Lower lobe of right lung (tissue), 2 donors: ENCODE measurements at regions not wholly inside any gene's neighbourhood (a gene's known extent, or its start where the extent isn't known, plus 50 kb on each side); places are given as distances from the start of the nearest gene placed in this dataset.

ENCODE experiments used
- ATAC-seq, 2 donors: fragments of 200-7000 bp; cut with Tn5 transposase; one replicate each; pipeline ENCODE4 v1.9.1; 2020 to 2022; ENCODE audit warnings: mild to moderate bottlenecking in 2 of 2, moderate library complexity in 2 of 2
- DNase-seq: peaks from one replicate; pipeline ENCODE4 v3.0.0-alpha.2; 2020
- H3K27ac ChIP-seq: fragments of 200-600 bp; one replicate; pipeline ENCODE4 v1.8.0; 2022
- H3K27me3 ChIP-seq: fragments of 200-600 bp; one replicate; pipeline ENCODE4 v1.8.0; 2022; ENCODE audit warnings: low read depth
- H3K36me3 ChIP-seq: fragments of 200-600 bp; one replicate; pipeline ENCODE4 v1.8.0; 2022; ENCODE audit warnings: mild to moderate bottlenecking
- H3K4me1 ChIP-seq: fragments of 200-600 bp; one replicate; pipeline ENCODE4 v1.8.0; 2022
- H3K4me3 ChIP-seq: fragments of 200-600 bp; one replicate; pipeline ENCODE4 v1.8.0; 2022; ENCODE audit warnings: mild to moderate bottlenecking
- H3K9me3 ChIP-seq: fragments of 200-600 bp; one replicate; pipeline ENCODE4 v1.8.0; 2022
- intact Hi-C: fragments of 100-400 bp; cut with DNase I; formaldehyde crosslinking; loops from one replicate; pipeline ENCODE4 v1.11.0; 2022
- TF ChIP-seq, protein P1 (sequence below): fragments of 200-600 bp; IDR thresholded peaks from one replicate; pipeline ENCODE4 v1.8.0; 2022; ENCODE audit warnings: antibody characterized with exemption, mild to moderate bottlenecking
- donor health status: DM: no; HTN: yes; CAD: no; lungs with severe emphysema.

DNA sequence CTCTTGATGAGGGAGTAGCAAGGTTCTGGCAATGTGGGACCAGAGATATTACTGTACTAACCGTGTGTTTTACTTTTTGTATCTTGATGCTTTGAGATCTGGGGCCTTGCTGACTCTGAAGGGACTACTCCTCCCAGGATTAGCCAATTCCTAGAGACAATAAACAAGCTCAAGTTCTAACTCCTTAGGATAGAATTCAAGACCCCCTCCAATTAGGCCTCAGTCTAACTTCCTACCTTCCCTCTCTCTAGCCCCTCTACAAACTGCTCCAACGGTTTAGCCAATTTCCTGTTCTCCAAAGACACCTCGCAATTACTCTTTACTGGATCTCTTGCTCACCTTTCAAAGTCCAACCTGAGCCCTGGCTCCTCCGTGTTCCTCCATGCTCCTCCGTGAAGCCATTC, 158.7 kb upstream of the JARID2 start:
- Histone ChIP-seq H3K9me3 (no peaks in the 10 kb centered on the region), H3K27me3 (no peaks in the 10 kb centered on the region), H3K36me3 (no peaks in the 10 kb centered on the region), H3K4me1 (no peaks in the 10 kb centered on the region), H3K27ac (no peak overlapping the region), H3K4me3 (no peak overlapping the region)
- DNase-seq (no peak), ATAC-seq (no peak)
- TF ChIP-seq, protein P1, sequence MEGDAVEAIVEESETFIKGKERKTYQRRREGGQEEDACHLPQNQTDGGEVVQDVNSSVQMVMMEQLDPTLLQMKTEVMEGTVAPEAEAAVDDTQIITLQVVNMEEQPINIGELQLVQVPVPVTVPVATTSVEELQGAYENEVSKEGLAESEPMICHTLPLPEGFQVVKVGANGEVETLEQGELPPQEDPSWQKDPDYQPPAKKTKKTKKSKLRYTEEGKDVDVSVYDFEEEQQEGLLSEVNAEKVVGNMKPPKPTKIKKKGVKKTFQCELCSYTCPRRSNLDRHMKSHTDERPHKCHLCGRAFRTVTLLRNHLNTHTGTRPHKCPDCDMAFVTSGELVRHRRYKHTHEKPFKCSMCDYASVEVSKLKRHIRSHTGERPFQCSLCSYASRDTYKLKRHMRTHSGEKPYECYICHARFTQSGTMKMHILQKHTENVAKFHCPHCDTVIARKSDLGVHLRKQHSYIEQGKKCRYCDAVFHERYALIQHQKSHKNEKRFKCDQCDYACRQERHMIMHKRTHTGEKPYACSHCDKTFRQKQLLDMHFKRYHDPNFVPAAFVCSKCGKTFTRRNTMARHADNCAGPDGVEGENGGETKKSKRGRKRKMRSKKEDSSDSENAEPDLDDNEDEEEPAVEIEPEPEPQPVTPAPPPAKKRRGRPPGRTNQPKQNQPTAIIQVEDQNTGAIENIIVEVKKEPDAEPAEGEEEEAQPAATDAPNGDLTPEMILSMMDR = no peak
- intact Hi-C loops = no loop called here

DNA sequence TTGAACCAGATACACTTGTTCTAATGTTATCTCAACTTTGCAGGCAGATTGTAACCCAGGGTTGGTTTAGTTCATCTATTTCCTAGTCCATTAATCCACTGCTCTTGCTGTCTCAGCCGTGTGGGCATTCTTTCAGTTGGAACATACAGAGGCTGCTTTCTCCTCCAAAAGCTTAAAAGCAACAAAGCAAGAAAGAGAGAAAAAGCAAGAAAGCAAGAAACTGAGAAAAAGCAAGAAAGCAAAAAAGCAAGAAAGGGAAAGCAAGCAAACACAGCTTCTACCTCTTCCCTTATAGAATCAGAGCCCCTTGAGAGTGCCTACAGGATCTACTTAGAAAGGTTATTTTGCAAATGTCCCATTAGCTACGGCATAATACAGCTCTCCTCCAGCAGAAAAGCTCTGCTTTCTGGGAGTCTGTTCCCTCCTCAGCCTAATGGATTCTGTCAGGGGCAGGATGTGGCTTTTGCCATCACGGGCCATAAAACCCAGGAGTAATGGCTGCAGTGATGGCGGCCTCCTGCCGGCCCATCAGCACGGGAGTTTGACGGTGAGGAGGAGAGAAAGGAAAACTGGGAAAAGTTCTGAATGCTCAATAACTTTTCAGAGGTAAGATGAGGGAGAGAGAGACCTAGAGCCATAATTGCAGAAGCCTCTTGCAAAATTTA, 156.8 kb upstream of the JARID2 start:
- Histone ChIP-seq H3K4me1 (no peaks in the 10 kb centered on the region), H3K9me3 (no peaks in the 10 kb centered on the region), H3K36me3 (no peaks in the 10 kb centered on the region), H3K4me3 (no peak overlapping the region), H3K27ac (no peak overlapping the region), H3K27me3 (no peaks in the 10 kb centered on the region)
- intact Hi-C loops = no loop called here
- ATAC-seq (no peak), DNase-seq (no peak)
- TF ChIP-seq, protein P1 = no peak

DNA sequence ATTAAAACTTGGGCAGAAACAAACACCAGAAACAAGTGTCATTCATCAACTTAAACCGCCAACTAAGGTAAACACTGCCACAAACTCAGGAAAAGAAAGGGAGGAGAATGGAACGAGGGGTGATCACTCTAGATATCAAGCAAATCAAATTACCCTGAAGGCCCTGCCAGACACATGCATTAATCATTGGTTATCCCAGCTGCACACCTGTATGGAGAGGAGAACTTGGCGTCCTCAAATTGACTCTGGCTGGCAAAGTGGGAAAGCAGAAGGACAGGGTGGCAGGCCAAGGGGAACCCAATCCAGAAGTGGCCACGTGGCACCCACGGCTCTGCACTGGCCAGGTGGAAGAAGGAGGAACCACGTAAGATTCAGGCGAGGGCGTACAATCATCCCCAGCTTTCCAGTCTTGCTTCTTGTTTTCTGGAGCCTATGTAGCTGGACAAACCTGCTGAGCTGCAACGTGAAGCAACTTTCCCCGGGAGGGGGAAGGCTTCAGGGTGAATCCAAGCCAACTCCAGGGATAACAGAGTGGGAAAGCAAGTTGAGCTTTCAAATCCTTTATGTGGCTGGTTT, 156.2 kb upstream of the JARID2 start:
- peak; percentile 72 for DNase-seq
- Histone ChIP-seq H3K36me3 (no peaks in the 10 kb centered on the region), H3K9me3 (no peaks in the 10 kb centered on the region), H3K27ac (no peak overlapping the region), H3K4me1 (no peaks in the 10 kb centered on the region), H3K4me3 (no peak overlapping the region), H3K27me3 (no peaks in the 10 kb centered on the region)
- peak; percentile 46 to 71 for ATAC-seq
- intact Hi-C loops = no loop called here
- TF ChIP-seq, protein P1 = no peak

GRCh38 chr6:15090145-15090579, 155.7 kb upstream of the JARID2 start:
- DNase-seq (no peak), ATAC-seq (peak; percentile 47 to 55)
- H3K36me3 ChIP-seq = no peaks in the 10 kb centered on the region
- intact Hi-C loops = no loop called here
- no peak overlapping the region for H3K27ac ChIP-seq
- H3K4me1 ChIP-seq = no peaks in the 10 kb centered on the region
- H3K27me3 ChIP-seq = no peaks in the 10 kb centered on the region
- TF ChIP-seq, protein P1 = no peak
- no peak overlapping the region for H3K4me3 ChIP-seq
- H3K9me3 ChIP-seq = no peaks in the 10 kb centered on the region

DNA sequence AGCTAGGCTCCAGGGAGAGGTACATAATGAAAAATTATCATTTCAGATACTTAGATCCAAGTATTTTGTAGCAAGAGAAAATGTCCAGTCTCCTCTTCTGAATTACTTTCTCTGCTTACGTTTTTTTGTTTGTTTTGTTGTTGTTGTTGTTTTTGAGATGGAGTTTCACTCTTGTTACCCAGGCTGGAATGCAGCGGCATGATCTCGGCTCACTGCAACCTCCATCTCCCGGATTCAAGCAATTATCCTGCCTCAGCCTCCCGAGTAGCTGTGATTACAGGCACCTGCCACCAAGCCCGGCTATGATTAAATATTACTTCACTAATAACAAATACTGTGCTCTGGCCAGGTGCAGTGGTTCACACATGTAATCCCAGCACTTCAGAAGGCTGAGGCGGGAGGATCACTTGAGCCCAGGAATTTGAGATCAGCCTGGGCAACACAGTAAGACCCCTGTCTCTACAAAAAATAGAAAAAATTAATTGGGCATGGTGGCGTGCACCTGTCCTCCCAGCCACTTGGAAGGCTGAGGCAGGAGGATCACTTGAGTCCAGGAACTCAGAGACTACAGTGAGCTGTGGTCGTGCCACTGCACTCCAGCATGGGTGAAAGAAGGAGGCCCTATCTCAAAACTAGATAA, 155.0 kb upstream of the JARID2 start:
- H3K27me3 ChIP-seq = no peaks in the 10 kb centered on the region
- DNase-seq (no peak), ATAC-seq (no peak)
- no peaks in the 10 kb centered on the region for H3K4me1 ChIP-seq
- TF ChIP-seq, protein P1 = no peak
- intact Hi-C loops = no loop called here
- H3K36me3 ChIP-seq = no peaks in the 10 kb centered on the region
- no peaks in the 10 kb centered on the region for H3K9me3 ChIP-seq
- no peak overlapping the region for H3K4me3 ChIP-seq
- no peak overlapping the region for H3K27ac ChIP-seq
